Progenitor cell of endocrine pancreas (in vitro differentiated cells): ENCODE measurements at regions not wholly inside any gene's neighbourhood (a gene's known extent, or its start where the extent isn't known, plus 50 kb on each side); places are given as distances from the start of the nearest gene placed in this dataset.

ENCODE experiments used
- DNase-seq: peaks from one replicate; pipeline ENCODE4 v3.0.0; 2021; ENCODE audit warnings: low spot score; ENCODE audit not compliant: unreplicated experiment
- H3K27ac Mint-ChIP-seq: 2 replicates; pipeline ENCODE4 v1.8.0; 2021; ENCODE audit warnings: mild to moderate bottlenecking, moderate library complexity, mixed read lengths
- H3K27me3 Mint-ChIP-seq: 2 replicates; pipeline ENCODE4 v1.8.0; 2021; ENCODE audit warnings: mixed read lengths
- H3K36me3 Mint-ChIP-seq: 2 replicates; pipeline ENCODE4 v1.8.0; 2022; ENCODE audit warnings: mixed read lengths; ENCODE audit not compliant: insufficient read depth
- H3K4me1 Mint-ChIP-seq: 2 replicates; pipeline ENCODE4 v1.8.0; 2021; ENCODE audit warnings: low read depth, mixed read lengths
- H3K4me3 Mint-ChIP-seq: 2 replicates; pipeline ENCODE4 v1.8.0; 2021; ENCODE audit warnings: low read depth, mild to moderate bottlenecking, moderate library complexity, mixed read lengths
- H3K9me3 Mint-ChIP-seq: 2 replicates; pipeline ENCODE4 v1.8.0; 2021; ENCODE audit warnings: low read depth, mixed read lengths
- CTCF ChIP-seq: fragments of 200-600 bp; sonication (generic); IDR thresholded peaks from one replicate; pipeline ENCODE4 v1.5.0; 2021; ENCODE audit warnings: antibody characterized with exemption, mild to moderate bottlenecking; ENCODE audit not compliant: unreplicated experiment

- no peak for TF ChIP-seq CTCF
- Mint-ChIP-seq H3K27me3 (no peaks in the 10 kb centered on the region), H3K27ac (no peak overlapping the region), H3K4me1 (no peaks in the 10 kb centered on the region), H3K36me3 (no peaks in the 10 kb centered on the region), H3K9me3 (peaks cover 16% of the 10 kb centered on the region), H3K4me3 (no peak overlapping the region)
- DNase-seq: no peak
These were observed 857.0 kb downstream of the LTN1 start for GRCh38 chr21:28135646-28136045.

GRCh38 chr21:28133116-28133515 lies 859.6 kb downstream of the LTN1 start:
- Mint-ChIP-seq H3K36me3 (no peaks in the 10 kb centered on the region), H3K27ac (no peak overlapping the region), H3K27me3 (no peaks in the 10 kb centered on the region), H3K4me1 (no peaks in the 10 kb centered on the region), H3K9me3 (peaks cover 8% of the 10 kb centered on the region), H3K4me3 (no peak overlapping the region)
- DNase-seq: no peak
- TF ChIP-seq CTCF: no peak

- no peaks in the 10 kb centered on the region for H3K27me3 Mint-ChIP-seq
- H3K4me1 Mint-ChIP-seq: no peaks in the 10 kb centered on the region
- H3K27ac Mint-ChIP-seq: no peak overlapping the region
- TF ChIP-seq CTCF: no peak
- H3K9me3 Mint-ChIP-seq: peaks cover 8% of the 10 kb centered on the region
- no peak for DNase-seq
- no peaks in the 10 kb centered on the region for H3K36me3 Mint-ChIP-seq
- H3K4me3 Mint-ChIP-seq: no peak overlapping the region
These were observed 860.0 kb downstream of the LTN1 start for GRCh38 chr21:28132713-28133112.

- Mint-ChIP-seq H3K27me3 (no peaks in the 10 kb centered on the region), H3K4me3 (no peak overlapping the region), H3K36me3 (no peaks in the 10 kb centered on the region), H3K27ac (no peak overlapping the region), H3K9me3 (peaks cover 8% of the 10 kb centered on the region), H3K4me1 (no peaks in the 10 kb centered on the region)
- no peak for DNase-seq
- TF ChIP-seq CTCF: no peak
These were observed 865.4 kb downstream of the LTN1 start for GRCh38 chr21:28127175-28127785.

- Mint-ChIP-seq H3K4me3 (no peak overlapping the region), H3K27ac (no peak overlapping the region), H3K36me3 (no peaks in the 10 kb centered on the region), H3K9me3 (peaks cover 3% of the 10 kb centered on the region), H3K27me3 (no peaks in the 10 kb centered on the region), H3K4me1 (no peaks in the 10 kb centered on the region)
- TF ChIP-seq CTCF: no peak
- no peak for DNase-seq
These were observed 866.0 kb downstream of the LTN1 start for GRCh38 chr21:28126521-28127174.
